K562 (cell line): ENCODE measurements at regions not wholly inside any gene's neighbourhood (a gene's known extent, or its start where the extent isn't known, plus 50 kb on each side); places are given as distances from the start of the nearest gene placed in this dataset.

Experiments used
- ATAC-seq: fragments of 200-7000 bp; cut with Tn5 transposase; 3 replicates; pipeline ENCODE4 v1.9.1; 2020; ENCODE audit warnings: moderate library complexity
- BruUV-seq: library from RNA; stranded (reverse); fragments of 400-500 nt; replicated peaks from 2 replicates; lab custom pipeline; 2021; lab: Mats Ljungman, UMichigan
- CTCF ChIA-PET: fragments of 300-600 bp; formaldehyde crosslinking; extraction: SDS; loops from one replicate; lab custom pipeline; 2021; ENCODE audit warnings: low intra/inter-chr PET ratio; lab: Yijun Ruan, JAX
- POLR2A ChIA-PET: fragments of 300-600, 350-650 bp; sonication (Branson Sonifier 250); formaldehyde crosslinking; extraction: SDS; loops from one replicate; lab custom pipeline; 2021; ENCODE audit warnings: antibody characterized with exemption, inconsistent platforms; lab: Yijun Ruan, JAX
- DNase-seq, 4 experiments: peaks; one replicate each; pipeline versions ENCODE4 v3.0.0 to v3.0.0-alpha.2; 2011 to 2018; ENCODE audit warnings: low spot score in 3 of 4, mixed read lengths in 3 of 4; ENCODE audit errors: extremely low read depth in 1 of 4
- FAIRE-seq: peaks from 2 replicates; lab custom pipeline; 2011; peaks lifted over from hg19 to GRCh38; lab: Jason Lieb, UNC
- H2AFZ ChIP-seq: 2 replicates; pipeline ENCODE4 v1.6.0; 2011; ENCODE audit warnings: low read depth, low read length, control low read depth, inconsistent platforms
- H3K27ac ChIP-seq: fragments of 200-600 bp; 3 replicates; pipeline ENCODE4 v1.8.0; 2011; ENCODE audit warnings: low read depth, mild to moderate bottlenecking, control low read depth, inconsistent platforms, low read length, moderate library complexity, mixed read lengths; ENCODE audit errors: extremely low read depth
- H3K27me3 ChIP-seq, 2 experiments: fragments of 300-600 bp in 1 of 2; 2 replicates in 1 of 2; 3 replicates in 1 of 2; pipeline versions ENCODE4 v1.6.0 to v1.8.0; 2011; ENCODE audit warnings: inconsistent platforms in 2 of 2, low read length in 2 of 2, mild to moderate bottlenecking in 1 of 2, mixed read lengths in 1 of 2, moderate library complexity in 1 of 2; ENCODE audit not compliant: control insufficient read depth in 2 of 2, insufficient read depth in 2 of 2
- H3K36me3 ChIP-seq: fragments of 300-600 bp; 3 replicates; pipeline ENCODE4 v1.8.0; 2011; ENCODE audit warnings: mild to moderate bottlenecking, low read length, inconsistent platforms; ENCODE audit not compliant: control insufficient read depth, insufficient read depth
- H3K4me1 ChIP-seq, 2 experiments: fragments of 200-600 bp in 1 of 2; replicated peaks in 1 of 2; 2 replicates in 1 of 2; 3 replicates in 1 of 2; pipeline versions ENCODE4 v1.5.1 to v1.8.0; 2011; ENCODE audit warnings: inconsistent platforms in 2 of 2, low read length in 2 of 2, mild to moderate bottlenecking in 1 of 2, mixed read lengths in 1 of 2, moderate library complexity in 1 of 2; ENCODE audit not compliant: control insufficient read depth in 2 of 2, insufficient read depth in 2 of 2
- H3K4me2 ChIP-seq: 2 replicates; pipeline ENCODE4 v1.6.1; 2011; ENCODE audit warnings: low read length, control low read depth, inconsistent platforms, mixed read lengths; ENCODE audit not compliant: insufficient read depth
- H3K4me3 ChIP-seq: fragments of 200-600 bp; sonication (generic), shearing (Covaris generic); 2 replicates; pipeline ENCODE4 v1.5.1; 2016; ENCODE audit warnings: control low read depth, inconsistent platforms
- H3K79me2 ChIP-seq: fragments of 200-600 bp; 3 replicates; pipeline ENCODE4 v1.8.0; 2011; ENCODE audit warnings: low read length, inconsistent platforms; ENCODE audit not compliant: control insufficient read depth, insufficient read depth
- H3K9ac ChIP-seq, 2 experiments: 2 replicates each; pipeline versions ENCODE4 v1.6.0 to v1.6.1; 2011; ENCODE audit warnings: low read depth in 2 of 2, low read length in 2 of 2, control low read depth in 1 of 2, inconsistent platforms in 1 of 2, mild to moderate bottlenecking in 1 of 2, mixed read lengths in 1 of 2; ENCODE audit not compliant: insufficient read depth in 1 of 2
- H3K9me1 ChIP-seq: one replicate; pipeline ENCODE4 v1.6.0; 2011; ENCODE audit warnings: inconsistent platforms, mild to moderate bottlenecking, low read length, moderate library complexity; ENCODE audit not compliant: control insufficient read depth, insufficient read depth
- H3K9me3 ChIP-seq: replicated peaks from 2 replicates; pipeline ENCODE4 v1.5.1; 2011; ENCODE audit warnings: low read depth, low read length, inconsistent platforms; ENCODE audit not compliant: control insufficient read depth, insufficient read depth
- H4K20me1 ChIP-seq: replicated peaks from 2 replicates; pipeline ENCODE4 v1.6.1; 2011; ENCODE audit warnings: low read length, inconsistent platforms, mixed read lengths; ENCODE audit not compliant: control insufficient read depth, insufficient read depth
- CEBPB ChIP-seq: fragments of 450-650 bp; IDR thresholded peaks from 2 replicates; pipeline ENCODE4 v1.6.1; 2016; ENCODE audit warnings: missing genetic modification characterization, missing compliant biosample characterization
- GATAD2A ChIP-seq: fragments of 450-650 bp; IDR thresholded peaks from 2 replicates; pipeline ENCODE4 v1.6.1; 2017
- POLR2AphosphoS2 ChIP-seq: IDR thresholded peaks from 2 replicates; pipeline ENCODE4 v1.6.1; 2012; ENCODE audit warnings: low read length, improper control_type of control experiment
- SAFB ChIP-seq: fragments of 200-400 bp; formaldehyde crosslinking; IDR thresholded peaks from 2 replicates; pipeline ENCODE4 v1.6.1; 2017; ENCODE audit warnings: low read depth, low read length, borderline replicate concordance
- TRIM24 ChIP-seq, 2 experiments: fragments of 450-650 bp; IDR thresholded peaks; 2 replicates each; pipeline ENCODE4 v1.6.1; 2016
- ZNF12 ChIP-seq: sonication (generic); formaldehyde crosslinking; IDR thresholded peaks from 2 replicates; pipeline ENCODE4 v1.4.0; 2020; ENCODE audit warnings: mild to moderate bottlenecking, missing genetic modification reagents
- ZNF134 ChIP-seq: fragments of 250-450 bp; sonication (Bioruptor Pico); conservative IDR thresholded peaks from 2 replicates; pipeline ENCODE4 v1.4.0; 2020
- ZNF282 ChIP-seq: sonication (generic); formaldehyde crosslinking; IDR thresholded peaks from 2 replicates; pipeline ENCODE4 v1.8.1; 2023; ENCODE audit warnings: missing genetic modification reagents
- ZNF324 ChIP-seq: fragments of 250-450 bp; sonication (Bioruptor Pico); IDR thresholded peaks from 2 replicates; pipeline ENCODE4 v1.4.0; 2020; ENCODE audit warnings: mild to moderate bottlenecking
- WGBS: fragments of 100-300 bp; shearing (Covaris generic); methylation state at CpG from one replicate; pipeline ENCODE4 v1.1.6; 2016; ENCODE audit warnings: low coverage, mixed read lengths; ENCODE audit not compliant: insufficient coverage; ENCODE audit errors: missing lambda C conversion rate; 5-methylcytosine and 5-hydroxymethylcytosine counted together
- in situ Hi-C: fragments of 300-500 bp; cut with MboI; formaldehyde crosslinking; loops from 4 replicates; pipeline ENCODE4 v1.15.0; 2018; ENCODE audit warnings: inconsistent platforms, mixed read lengths
- intact Hi-C: fragments of 100-400 bp; cut with micrococcal nuclease; formaldehyde crosslinking; loops from 2 replicates; pipeline ENCODE4 v1.14.2; 2022
- TF ChIP-seq, protein P1 (sequence below): sonication (generic); formaldehyde crosslinking; IDR thresholded peaks from 2 replicates; pipeline ENCODE4 v1.9.0; 2022; ENCODE audit warnings: mild to moderate bottlenecking, missing genetic modification reagents
- TF ChIP-seq, protein P2 (sequence below): fragments of 450-650 bp; IDR thresholded peaks from 2 replicates; pipeline ENCODE4 v1.6.1; 2016; ENCODE audit warnings: borderline replicate concordance
- TF ChIP-seq, protein P3 (sequence below): fragments of 250-450 bp; sonication (Bioruptor Pico); IDR thresholded peaks from 2 replicates; pipeline ENCODE4 v1.9.0; 2021; ENCODE audit warnings: mild to moderate bottlenecking, inconsistent platforms
- TF ChIP-seq, protein P4 (sequence below): fragments of 450-650 bp; IDR thresholded peaks from 2 replicates; pipeline ENCODE4 v1.7.1; 2018; ENCODE audit warnings: mild to moderate bottlenecking, low read depth; ENCODE audit not compliant: partially characterized antibody

DNA sequence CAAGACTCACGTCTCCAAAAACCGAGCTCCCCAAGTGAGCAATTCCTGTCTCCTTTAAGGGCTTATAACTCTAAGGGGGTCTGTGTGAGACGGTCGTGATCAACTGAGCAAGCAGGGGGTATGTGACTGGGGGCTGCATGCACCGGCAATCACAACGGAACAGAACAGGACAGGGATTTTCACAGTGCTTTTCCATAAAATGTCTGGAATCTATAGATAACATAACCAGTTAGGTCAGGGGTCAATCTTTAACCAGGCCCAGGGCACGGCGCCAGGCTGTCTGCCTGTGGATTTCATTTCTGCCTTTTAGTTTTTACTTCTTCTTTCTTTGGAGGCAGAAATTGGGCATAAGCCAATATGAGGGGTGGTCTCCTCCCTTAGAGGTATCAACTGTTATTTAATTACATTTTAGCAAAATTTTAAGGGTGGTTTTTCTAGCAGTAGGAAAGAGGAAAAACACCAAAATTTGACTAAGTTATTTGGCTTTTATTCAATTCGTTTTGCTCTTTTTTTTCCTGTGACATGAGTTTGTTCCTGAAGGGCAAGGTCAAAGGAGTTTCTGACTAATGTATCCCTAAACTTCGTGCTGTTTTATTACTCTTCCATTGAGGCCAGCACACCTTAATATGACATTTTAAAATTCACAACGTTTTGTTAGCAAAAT lies 121.4 kb upstream of the SEC61G start (continued):
- no peak for TF ChIP-seq ZNF324 (CRISPR knock-in tag)
- no peak for TF ChIP-seq TRIM24 (IDR thresholded peaks at IDR 0.05)
- TF ChIP-seq, protein P1, sequence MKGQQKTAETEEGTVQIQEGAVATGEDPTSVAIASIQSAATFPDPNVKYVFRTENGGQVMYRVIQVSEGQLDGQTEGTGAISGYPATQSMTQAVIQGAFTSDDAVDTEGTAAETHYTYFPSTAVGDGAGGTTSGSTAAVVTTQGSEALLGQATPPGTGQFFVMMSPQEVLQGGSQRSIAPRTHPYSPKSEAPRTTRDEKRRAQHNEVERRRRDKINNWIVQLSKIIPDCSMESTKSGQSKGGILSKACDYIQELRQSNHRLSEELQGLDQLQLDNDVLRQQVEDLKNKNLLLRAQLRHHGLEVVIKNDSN (CRISPR knock-in tag) = no peak
- TF ChIP-seq ZNF282 (CRISPR knock-in tag) = no peak
- TF ChIP-seq, protein P2, sequence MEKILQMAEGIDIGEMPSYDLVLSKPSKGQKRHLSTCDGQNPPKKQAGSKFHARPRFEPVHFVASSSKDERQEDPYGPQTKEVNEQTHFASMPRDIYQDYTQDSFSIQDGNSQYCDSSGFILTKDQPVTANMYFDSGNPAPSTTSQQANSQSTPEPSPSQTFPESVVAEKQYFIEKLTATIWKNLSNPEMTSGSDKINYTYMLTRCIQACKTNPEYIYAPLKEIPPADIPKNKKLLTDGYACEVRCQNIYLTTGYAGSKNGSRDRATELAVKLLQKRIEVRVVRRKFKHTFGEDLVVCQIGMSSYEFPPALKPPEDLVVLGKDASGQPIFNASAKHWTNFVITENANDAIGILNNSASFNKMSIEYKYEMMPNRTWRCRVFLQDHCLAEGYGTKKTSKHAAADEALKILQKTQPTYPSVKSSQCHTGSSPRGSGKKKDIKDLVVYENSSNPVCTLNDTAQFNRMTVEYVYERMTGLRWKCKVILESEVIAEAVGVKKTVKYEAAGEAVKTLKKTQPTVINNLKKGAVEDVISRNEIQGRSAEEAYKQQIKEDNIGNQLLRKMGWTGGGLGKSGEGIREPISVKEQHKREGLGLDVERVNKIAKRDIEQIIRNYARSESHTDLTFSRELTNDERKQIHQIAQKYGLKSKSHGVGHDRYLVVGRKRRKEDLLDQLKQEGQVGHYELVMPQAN = no peak
- no peak for TF ChIP-seq POLR2AphosphoS2
- TF ChIP-seq, all 486 proteins: peak for 0

DNA sequence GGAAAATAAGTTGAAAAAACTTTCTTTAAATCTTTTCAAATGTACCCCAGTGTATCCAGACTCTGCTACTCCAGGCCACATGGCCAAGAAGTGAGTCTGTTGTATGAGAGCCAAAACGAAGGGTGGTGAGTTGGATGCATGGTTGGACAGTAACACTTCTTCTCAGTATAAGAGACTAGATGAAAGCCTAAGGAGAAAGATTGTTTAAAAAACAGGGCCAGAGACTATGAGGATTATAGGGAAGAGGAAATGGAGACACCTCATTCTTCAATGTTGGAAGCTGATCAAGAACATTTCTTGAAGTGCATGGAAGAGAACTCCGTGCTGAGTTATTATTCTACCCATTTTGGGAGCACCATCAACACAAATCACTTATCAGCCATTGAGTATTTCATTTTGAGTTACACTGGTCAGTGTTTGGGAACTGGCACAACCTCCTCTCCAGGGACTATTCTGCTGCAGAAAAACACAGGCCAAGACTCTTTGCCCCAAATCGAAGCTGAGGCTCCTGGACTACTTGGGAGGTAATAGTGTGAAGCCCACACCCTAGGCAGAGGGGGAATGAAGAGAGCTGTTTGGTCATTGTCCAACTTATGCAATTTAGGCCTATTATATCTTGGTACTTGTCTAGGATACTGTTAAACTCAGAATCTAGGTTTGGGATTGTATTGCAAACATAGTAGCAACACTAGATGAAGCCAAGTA lies 123.0 kb upstream of the SEC61G start:
- in situ Hi-C loops (no loop called here), intact Hi-C loops (no loop called here)
- H3K9me1 ChIP-seq = no peaks in the 10 kb centered on the region
- POLR2A ChIA-PET = no interaction called here
- H3K9me3 ChIP-seq = no peaks in the 10 kb centered on the region
- no peak overlapping the region for H3K9ac ChIP-seq
- H3K4me1 ChIP-seq = no peaks in the 10 kb centered on the region
- CTCF ChIA-PET = no interaction called here
- no TSS peak for BruUV-seq
- no peaks in the 10 kb centered on the region for H4K20me1 ChIP-seq
- no peak overlapping the region for H3K27ac ChIP-seq
- WGBS = 0% methylated on average over 3 of the region's 3 CpGs
- H2AFZ ChIP-seq = no peak overlapping the region
- no peak overlapping the region for H3K4me3 ChIP-seq
- no peak for ATAC-seq
- FAIRE-seq = no peak
- H3K79me2 ChIP-seq = no peaks in the 10 kb centered on the region
- no peaks in the 10 kb centered on the region for H3K36me3 ChIP-seq
- H3K4me2 ChIP-seq = no peak overlapping the region
- DNase-seq = no peak
- no peaks in the 10 kb centered on the region for H3K27me3 ChIP-seq
- TF ChIP-seq GATAD2A = no peak
- TF ChIP-seq SAFB = no peak
- TF ChIP-seq ZNF134 (CRISPR knock-in tag) = no peak
- TF ChIP-seq, protein P3, sequence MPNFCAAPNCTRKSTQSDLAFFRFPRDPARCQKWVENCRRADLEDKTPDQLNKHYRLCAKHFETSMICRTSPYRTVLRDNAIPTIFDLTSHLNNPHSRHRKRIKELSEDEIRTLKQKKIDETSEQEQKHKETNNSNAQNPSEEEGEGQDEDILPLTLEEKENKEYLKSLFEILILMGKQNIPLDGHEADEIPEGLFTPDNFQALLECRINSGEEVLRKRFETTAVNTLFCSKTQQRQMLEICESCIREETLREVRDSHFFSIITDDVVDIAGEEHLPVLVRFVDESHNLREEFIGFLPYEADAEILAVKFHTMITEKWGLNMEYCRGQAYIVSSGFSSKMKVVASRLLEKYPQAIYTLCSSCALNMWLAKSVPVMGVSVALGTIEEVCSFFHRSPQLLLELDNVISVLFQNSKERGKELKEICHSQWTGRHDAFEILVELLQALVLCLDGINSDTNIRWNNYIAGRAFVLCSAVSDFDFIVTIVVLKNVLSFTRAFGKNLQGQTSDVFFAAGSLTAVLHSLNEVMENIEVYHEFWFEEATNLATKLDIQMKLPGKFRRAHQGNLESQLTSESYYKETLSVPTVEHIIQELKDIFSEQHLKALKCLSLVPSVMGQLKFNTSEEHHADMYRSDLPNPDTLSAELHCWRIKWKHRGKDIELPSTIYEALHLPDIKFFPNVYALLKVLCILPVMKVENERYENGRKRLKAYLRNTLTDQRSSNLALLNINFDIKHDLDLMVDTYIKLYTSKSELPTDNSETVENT (CRISPR knock-in tag) = no peak
- TF ChIP-seq, protein P4, sequence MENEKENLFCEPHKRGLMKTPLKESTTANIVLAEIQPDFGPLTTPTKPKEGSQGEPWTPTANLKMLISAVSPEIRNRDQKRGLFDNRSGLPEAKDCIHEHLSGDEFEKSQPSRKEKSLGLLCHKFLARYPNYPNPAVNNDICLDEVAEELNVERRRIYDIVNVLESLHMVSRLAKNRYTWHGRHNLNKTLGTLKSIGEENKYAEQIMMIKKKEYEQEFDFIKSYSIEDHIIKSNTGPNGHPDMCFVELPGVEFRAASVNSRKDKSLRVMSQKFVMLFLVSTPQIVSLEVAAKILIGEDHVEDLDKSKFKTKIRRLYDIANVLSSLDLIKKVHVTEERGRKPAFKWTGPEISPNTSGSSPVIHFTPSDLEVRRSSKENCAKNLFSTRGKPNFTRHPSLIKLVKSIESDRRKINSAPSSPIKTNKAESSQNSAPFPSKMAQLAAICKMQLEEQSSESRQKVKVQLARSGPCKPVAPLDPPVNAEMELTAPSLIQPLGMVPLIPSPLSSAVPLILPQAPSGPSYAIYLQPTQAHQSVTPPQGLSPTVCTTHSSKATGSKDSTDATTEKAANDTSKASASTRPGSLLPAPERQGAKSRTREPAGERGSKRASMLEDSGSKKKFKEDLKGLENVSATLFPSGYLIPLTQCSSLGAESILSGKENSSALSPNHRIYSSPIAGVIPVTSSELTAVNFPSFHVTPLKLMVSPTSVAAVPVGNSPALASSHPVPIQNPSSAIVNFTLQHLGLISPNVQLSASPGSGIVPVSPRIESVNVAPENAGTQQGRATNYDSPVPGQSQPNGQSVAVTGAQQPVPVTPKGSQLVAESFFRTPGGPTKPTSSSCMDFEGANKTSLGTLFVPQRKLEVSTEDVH = no peak
- TF ChIP-seq CEBPB (tag) = no peak
- no peak for TF ChIP-seq ZNF12 (CRISPR knock-in tag)
